Trophoblast cell (in vitro differentiated cells and primary cell): ENCODE measurements at regions not wholly inside any gene's neighbourhood (a gene's known extent, or its start where the extent isn't known, plus 50 kb on each side); places are given as distances from the start of the nearest gene placed in this dataset.

ENCODE experiments used
- DNase-seq, 2 donors: peaks; one replicate each; pipeline ENCODE4 v3.0.0-alpha.2; 2016
- H2AFZ ChIP-seq: 2 replicates; pipeline ENCODE4 v1.6.1; 2013; ENCODE audit warnings: low read length, moderate library complexity, mild to moderate bottlenecking; ENCODE audit not compliant: insufficient read depth, poor library complexity
- H2AK5ac ChIP-seq: 2 replicates; pipeline ENCODE4 v1.6.1; 2013; ENCODE audit warnings: mild to moderate bottlenecking, low read length
- H2BK120ac ChIP-seq: 2 replicates; pipeline ENCODE4 v1.6.1; 2013; ENCODE audit warnings: low read length, mild to moderate bottlenecking, moderate library complexity; ENCODE audit not compliant: insufficient read depth, poor library complexity
- H2BK12ac ChIP-seq: 2 replicates; pipeline ENCODE4 v1.6.1; 2013; ENCODE audit warnings: mild to moderate bottlenecking, low read length, moderate library complexity
- H2BK5ac ChIP-seq: 2 replicates; pipeline ENCODE4 v1.6.1; 2013; ENCODE audit warnings: low read length, low read depth, moderate library complexity, mild to moderate bottlenecking; ENCODE audit not compliant: poor library complexity
- H3K14ac ChIP-seq: 2 replicates; pipeline ENCODE4 v1.6.1; 2013; ENCODE audit warnings: mild to moderate bottlenecking, low read length
- H3K18ac ChIP-seq: 2 replicates; pipeline ENCODE4 v1.6.1; 2013; ENCODE audit warnings: mild to moderate bottlenecking, low read length
- H3K23ac ChIP-seq: 2 replicates; pipeline ENCODE4 v1.6.1; 2013; ENCODE audit warnings: low read length
- H3K27ac ChIP-seq: 2 replicates; pipeline ENCODE4 v1.5.1; 2013; ENCODE audit warnings: low read depth, mild to moderate bottlenecking, inconsistent platforms, low read length, moderate library complexity
- H3K27me3 ChIP-seq: 2 replicates; pipeline ENCODE4 v1.6.1; 2013; ENCODE audit warnings: inconsistent platforms, mild to moderate bottlenecking, low read length, moderate library complexity; ENCODE audit not compliant: insufficient read depth
- H3K36me3 ChIP-seq, 2 experiments: 1 replicate in 1 of 2; 2 replicates in 1 of 2; pipeline ENCODE4 v1.6.1; 2013; ENCODE audit warnings: low read length in 2 of 2, mild to moderate bottlenecking in 2 of 2, moderate library complexity in 1 of 2; ENCODE audit not compliant: insufficient read depth in 2 of 2, control insufficient read depth in 1 of 2
- H3K4ac ChIP-seq: 2 replicates; pipeline ENCODE4 v1.6.1; 2013; ENCODE audit warnings: low read depth, mild to moderate bottlenecking, low read length, moderate library complexity
- H3K4me1 ChIP-seq, 2 experiments: 1 replicate in 1 of 2; 2 replicates in 1 of 2; pipeline ENCODE4 v1.6.1; 2013; ENCODE audit warnings: low read length in 2 of 2, mild to moderate bottlenecking in 2 of 2, moderate library complexity in 1 of 2; ENCODE audit not compliant: insufficient read depth in 2 of 2, control insufficient read depth in 1 of 2
- H3K4me2 ChIP-seq: 2 replicates; pipeline ENCODE4 v1.6.1; 2013; ENCODE audit warnings: inconsistent platforms, mild to moderate bottlenecking, low read length, moderate library complexity
- H3K4me3 ChIP-seq: 2 replicates; pipeline ENCODE4 v1.5.1; 2013; ENCODE audit warnings: mild to moderate bottlenecking, low read depth, low read length, inconsistent platforms
- H3K79me1 ChIP-seq: one replicate; pipeline ENCODE4 v1.6.1; 2013; ENCODE audit warnings: low read length
- H3K79me2 ChIP-seq: 2 replicates; pipeline ENCODE4 v1.6.1; 2013; ENCODE audit warnings: low read length, mild to moderate bottlenecking; ENCODE audit not compliant: control insufficient read depth, insufficient read depth, poor library complexity
- H3K9ac ChIP-seq: 2 replicates; pipeline ENCODE4 v1.6.1; 2013; ENCODE audit warnings: mild to moderate bottlenecking, low read length
- H3K9me3 ChIP-seq: 2 replicates; pipeline ENCODE4 v1.6.1; 2013; ENCODE audit warnings: low read depth, mild to moderate bottlenecking, control low read depth, inconsistent platforms, low read length; ENCODE audit not compliant: insufficient read depth
- H4K12ac ChIP-seq: 2 replicates; pipeline ENCODE4 v1.6.1; 2013; ENCODE audit warnings: low read depth, mild to moderate bottlenecking, low read length, moderate library complexity
- H4K8ac ChIP-seq: 2 replicates; pipeline ENCODE4 v1.6.1; 2013; ENCODE audit warnings: low read depth, mild to moderate bottlenecking, low read length, moderate library complexity
- H4K91ac ChIP-seq: one replicate; pipeline ENCODE4 v1.6.1; 2013; ENCODE audit warnings: low read depth, mild to moderate bottlenecking, low read length, moderate library complexity
- WGBS: extraction: QIAGEN DNeasy Blood & Tissue Kit; methylation state at CpG from one replicate; pipeline ENCODE4 v1.1.7; 2013; ENCODE audit warnings: missing lambda C conversion rate; ENCODE audit not compliant: insufficient read length, insufficient coverage; ENCODE audit errors: extremely low coverage; 5-methylcytosine and 5-hydroxymethylcytosine counted together

- no peak overlapping the region for H4K8ac ChIP-seq
- H2AK5ac ChIP-seq, result peak overlapping the region; percentile 50
- no CpG with 5 or more reads among the region's 5 CpGs for WGBS
- no peaks in the 10 kb centered on the region for H3K79me2 ChIP-seq
- no peak overlapping the region for H2BK5ac ChIP-seq
- peaks cover 13 to 15% of the 10 kb centered on the region in 2 experiments for H3K4me1 ChIP-seq
- no peak overlapping the region for H2AFZ ChIP-seq
- peak overlapping the region; percentile 14 for H3K14ac ChIP-seq
- peak overlapping the region; percentile 61 for H2BK12ac ChIP-seq
- H3K4me3 ChIP-seq, result no peak overlapping the region
- H3K4ac ChIP-seq, result no peak overlapping the region
- H3K36me3 ChIP-seq, result no peaks in the 10 kb centered on the region
- peaks cover 4% of the 10 kb centered on the region for H3K9me3 ChIP-seq
- H3K27ac ChIP-seq, result peak overlapping the region; percentile 37
- H4K12ac ChIP-seq, result no peak overlapping the region
- no peaks in the 10 kb centered on the region for H3K27me3 ChIP-seq
- H3K18ac ChIP-seq, result no peak overlapping the region
- H3K23ac ChIP-seq, result no peak overlapping the region
- peak in 1 of 2 donors; percentile 38 for DNase-seq
- H4K91ac ChIP-seq, result peak overlapping the region; percentile 19
- peaks cover 4% of the 10 kb centered on the region for H3K79me1 ChIP-seq
- peak overlapping the region; percentile 41 for H2BK120ac ChIP-seq
- H3K9ac ChIP-seq, result no peak overlapping the region
- no peak overlapping the region for H3K4me2 ChIP-seq
Measured at GRCh38 chr11:33635161-33635560, 65.5 kb downstream of the C11orf91 start.

GRCh38 chr11:33634291-33634834 is 66.3 kb downstream of the C11orf91 start:
- Histone ChIP-seq H4K12ac (no peak overlapping the region), H4K8ac (no peak overlapping the region), H3K18ac (no peak overlapping the region), H2BK12ac (peak overlapping the region; percentile 2), H3K4ac (no peak overlapping the region), H3K4me2 (no peak overlapping the region), H3K4me3 (no peak overlapping the region), H3K79me2 (no peaks in the 10 kb centered on the region), H3K14ac (no peak overlapping the region), H3K9me3 (peaks cover 4% of the 10 kb centered on the region), H3K27me3 (no peaks in the 10 kb centered on the region), H3K9ac (no peak overlapping the region), H2AFZ (no peak overlapping the region), H2BK120ac (no peak overlapping the region), H3K36me3 (no peaks in the 10 kb centered on the region), H2BK5ac (peak overlapping the region; percentile 50), H3K4me1 (peaks cover 13 to 15% of the 10 kb centered on the region in 2 experiments), H3K23ac (no peak overlapping the region), H3K79me1 (peaks cover 4% of the 10 kb centered on the region), H2AK5ac (no peak overlapping the region), H4K91ac (no peak overlapping the region), H3K27ac (peak overlapping the region; percentile 90)
- DNase-seq, result peak; percentile 91 to 93
- no CpG with 5 or more reads among the region's 7 CpGs for WGBS

- H4K91ac ChIP-seq, result peak overlapping the region; percentile 51
- H3K9me3 ChIP-seq, result peaks cover 4% of the 10 kb centered on the region
- H4K8ac ChIP-seq, result no peak overlapping the region
- H3K36me3 ChIP-seq, result no peaks in the 10 kb centered on the region
- peaks cover 13 to 15% of the 10 kb centered on the region in 2 experiments for H3K4me1 ChIP-seq
- no peak overlapping the region for H3K4me2 ChIP-seq
- no peak overlapping the region for H3K4me3 ChIP-seq
- no peak overlapping the region for H2AK5ac ChIP-seq
- no peak overlapping the region for H3K9ac ChIP-seq
- H3K79me1 ChIP-seq, result peaks cover 4% of the 10 kb centered on the region
- H3K27ac ChIP-seq, result peak overlapping the region; percentile 90
- no peaks in the 10 kb centered on the region for H3K79me2 ChIP-seq
- H2AFZ ChIP-seq, result no peak overlapping the region
- H4K12ac ChIP-seq, result no peak overlapping the region
- no peak overlapping the region for H3K18ac ChIP-seq
- H3K23ac ChIP-seq, result no peak overlapping the region
- peak; percentile 97 to 98 for DNase-seq
- H2BK12ac ChIP-seq, result no peak overlapping the region
- H2BK120ac ChIP-seq, result peak overlapping the region; percentile 75
- no CpG with 5 or more reads among the region's 15 CpGs for WGBS
- peak overlapping the region; percentile 72 for H2BK5ac ChIP-seq
- no peak overlapping the region for H3K4ac ChIP-seq
- H3K27me3 ChIP-seq, result no peaks in the 10 kb centered on the region
- peak overlapping the region; percentile 48 for H3K14ac ChIP-seq
Measured at GRCh38 chr11:33633251-33634003, 67.2 kb downstream of the C11orf91 start.

GRCh38 chr11:33631749-33632091 is 68.9 kb downstream of the C11orf91 start:
- Histone ChIP-seq H4K12ac (no peak overlapping the region), H3K4me1 (peaks cover 13 to 15% of the 10 kb centered on the region in 2 experiments), H3K4me3 (no peak overlapping the region), H2BK12ac (no peak overlapping the region), H2AK5ac (no peak overlapping the region), H3K14ac (no peak overlapping the region), H4K8ac (no peak overlapping the region), H3K9ac (no peak overlapping the region), H2BK120ac (no peak overlapping the region), H3K27ac (no peak overlapping the region), H3K9me3 (peaks cover 4% of the 10 kb centered on the region), H3K4ac (no peak overlapping the region), H3K79me1 (peaks cover 4% of the 10 kb centered on the region), H2AFZ (no peak overlapping the region), H3K23ac (no peak overlapping the region), H3K4me2 (no peak overlapping the region), H2BK5ac (no peak overlapping the region), H4K91ac (no peak overlapping the region), H3K18ac (no peak overlapping the region), H3K27me3 (no peaks in the 10 kb centered on the region), H3K79me2 (no peaks in the 10 kb centered on the region), H3K36me3 (no peaks in the 10 kb centered on the region)
- WGBS, result no CpG with 5 or more reads among the region's 5 CpGs
- DNase-seq, result no peak
